Endothelial cell (in vitro differentiated cells): ENCODE measurements at regions not wholly inside any gene's neighbourhood (a gene's known extent, or its start where the extent isn't known, plus 50 kb on each side); places are given as distances from the start of the nearest gene placed in this dataset.

Experiments used
- DNase-seq: peaks from one replicate; pipeline ENCODE4 v3.0.0; 2021; ENCODE audit warnings: low spot score
- H3K27ac Mint-ChIP-seq: one replicate; pipeline ENCODE4 v1.8.0; 2021; ENCODE audit warnings: mixed read lengths, inconsistent platforms; ENCODE audit not compliant: unreplicated experiment
- H3K27me3 Mint-ChIP-seq: one replicate; pipeline ENCODE4 v1.8.0; 2021; ENCODE audit warnings: mild to moderate bottlenecking, moderate library complexity, mixed read lengths, inconsistent platforms; ENCODE audit not compliant: unreplicated experiment
- H3K36me3 Mint-ChIP-seq: one replicate; pipeline ENCODE4 v1.8.0; 2021; ENCODE audit warnings: mild to moderate bottlenecking, low read depth, mixed read lengths, inconsistent platforms; ENCODE audit not compliant: unreplicated experiment
- H3K4me1 Mint-ChIP-seq: one replicate; pipeline ENCODE4 v1.8.0; 2021; ENCODE audit warnings: mild to moderate bottlenecking, mixed read lengths, inconsistent platforms; ENCODE audit not compliant: unreplicated experiment
- H3K4me3 Mint-ChIP-seq: one replicate; pipeline ENCODE4 v1.8.0; 2021; ENCODE audit warnings: mild to moderate bottlenecking, mixed read lengths, inconsistent platforms; ENCODE audit not compliant: unreplicated experiment
- H3K9me3 Mint-ChIP-seq: one replicate; pipeline ENCODE4 v1.8.0; 2021; ENCODE audit warnings: mixed read lengths, inconsistent platforms; ENCODE audit not compliant: unreplicated experiment
- CTCF ChIP-seq: fragments of 200-600 bp; sonication (generic); IDR thresholded peaks from one replicate; pipeline ENCODE4 v1.5.0; 2021; ENCODE audit warnings: antibody characterized with exemption; ENCODE audit not compliant: unreplicated experiment

- Mint-ChIP-seq H3K27me3 (peaks cover 5% of the 10 kb centered on the region), H3K36me3 (no peaks in the 10 kb centered on the region), H3K4me3 (no peak overlapping the region), H3K4me1 (peaks cover 4% of the 10 kb centered on the region), H3K27ac (no peak overlapping the region), H3K9me3 (no peaks in the 10 kb centered on the region)
- no peak for TF ChIP-seq CTCF
- no peak for DNase-seq
Observed at GRCh38 chr18:45357686-45358470, 257.4 kb upstream of the SLC14A2 start.

GRCh38 chr18:45359275-45360009 lies 255.8 kb upstream of the SLC14A2 start:
- peaks cover 6% of the 10 kb centered on the region for H3K27me3 Mint-ChIP-seq
- peaks cover 4% of the 10 kb centered on the region for H3K4me1 Mint-ChIP-seq
- no peak overlapping the region for H3K27ac Mint-ChIP-seq
- DNase-seq, result no peak
- no peaks in the 10 kb centered on the region for H3K9me3 Mint-ChIP-seq
- no peaks in the 10 kb centered on the region for H3K36me3 Mint-ChIP-seq
- no peak overlapping the region for H3K4me3 Mint-ChIP-seq
- TF ChIP-seq CTCF, result no peak

GRCh38 chr18:45361125-45361851 lies 254.0 kb upstream of the SLC14A2 start:
- no peak for DNase-seq
- no peaks in the 10 kb centered on the region for H3K36me3 Mint-ChIP-seq
- no peaks in the 10 kb centered on the region for H3K9me3 Mint-ChIP-seq
- H3K27ac Mint-ChIP-seq, result no peak overlapping the region
- TF ChIP-seq CTCF, result no peak
- peaks cover 3% of the 10 kb centered on the region for H3K27me3 Mint-ChIP-seq
- H3K4me1 Mint-ChIP-seq, result no peaks in the 10 kb centered on the region
- H3K4me3 Mint-ChIP-seq, result no peak overlapping the region

GRCh38 chr18:45363196-45363595 lies 252.1 kb upstream of the SLC14A2 start:
- Mint-ChIP-seq H3K4me1 (no peaks in the 10 kb centered on the region), H3K27ac (no peak overlapping the region), H3K9me3 (no peaks in the 10 kb centered on the region), H3K36me3 (no peaks in the 10 kb centered on the region), H3K27me3 (peaks cover 2% of the 10 kb centered on the region), H3K4me3 (no peak overlapping the region)
- TF ChIP-seq CTCF, result no peak
- no peak for DNase-seq

- Mint-ChIP-seq H3K4me1 (no peaks in the 10 kb centered on the region), H3K4me3 (no peak overlapping the region), H3K36me3 (no peaks in the 10 kb centered on the region), H3K27ac (no peak overlapping the region), H3K27me3 (peaks cover 2% of the 10 kb centered on the region), H3K9me3 (no peaks in the 10 kb centered on the region)
- no peak for TF ChIP-seq CTCF
- no peak for DNase-seq
Observed at GRCh38 chr18:45365835-45366234, 249.4 kb upstream of the SLC14A2 start.
